ENCODE measurements at regions not wholly inside any gene's neighbourhood (a gene's known extent, or its start where the extent isn't known, plus 50 kb on each side); places are given as distances from the start of the nearest gene placed in this dataset.

DNA sequence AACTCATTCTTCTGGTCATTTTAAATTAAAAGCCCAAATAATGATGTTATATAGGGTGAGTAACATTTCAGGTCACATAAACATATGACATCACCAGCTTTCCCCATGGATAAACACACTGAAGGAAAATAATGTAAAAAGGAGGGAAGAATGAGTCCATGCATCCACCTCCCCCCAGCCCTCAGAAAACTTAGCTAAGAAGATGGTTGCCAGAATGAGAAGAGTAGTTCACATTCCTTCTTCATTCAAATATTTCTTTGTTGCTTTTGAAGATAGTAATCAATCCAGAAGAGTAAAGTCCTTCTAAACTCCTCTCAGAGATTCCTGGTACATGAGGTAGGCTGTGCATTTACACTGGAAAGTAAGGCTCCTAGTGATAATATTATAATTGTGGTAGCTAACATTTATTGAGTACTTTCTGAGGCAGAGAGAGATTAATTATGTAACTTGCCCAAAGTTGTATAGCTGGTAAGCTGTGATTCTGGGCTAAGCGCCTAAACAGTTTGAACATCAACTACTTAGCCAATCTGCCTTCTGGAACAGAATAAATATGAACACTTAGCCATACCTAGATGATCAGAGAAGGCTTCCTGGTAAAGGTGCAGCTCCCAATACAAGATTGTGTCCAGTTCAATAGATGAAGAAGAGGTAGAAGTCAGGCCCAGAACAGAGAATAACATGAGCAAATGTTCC, 256.7 kb upstream of the FN1 start:
- TF ChIP-seq, protein P1, sequence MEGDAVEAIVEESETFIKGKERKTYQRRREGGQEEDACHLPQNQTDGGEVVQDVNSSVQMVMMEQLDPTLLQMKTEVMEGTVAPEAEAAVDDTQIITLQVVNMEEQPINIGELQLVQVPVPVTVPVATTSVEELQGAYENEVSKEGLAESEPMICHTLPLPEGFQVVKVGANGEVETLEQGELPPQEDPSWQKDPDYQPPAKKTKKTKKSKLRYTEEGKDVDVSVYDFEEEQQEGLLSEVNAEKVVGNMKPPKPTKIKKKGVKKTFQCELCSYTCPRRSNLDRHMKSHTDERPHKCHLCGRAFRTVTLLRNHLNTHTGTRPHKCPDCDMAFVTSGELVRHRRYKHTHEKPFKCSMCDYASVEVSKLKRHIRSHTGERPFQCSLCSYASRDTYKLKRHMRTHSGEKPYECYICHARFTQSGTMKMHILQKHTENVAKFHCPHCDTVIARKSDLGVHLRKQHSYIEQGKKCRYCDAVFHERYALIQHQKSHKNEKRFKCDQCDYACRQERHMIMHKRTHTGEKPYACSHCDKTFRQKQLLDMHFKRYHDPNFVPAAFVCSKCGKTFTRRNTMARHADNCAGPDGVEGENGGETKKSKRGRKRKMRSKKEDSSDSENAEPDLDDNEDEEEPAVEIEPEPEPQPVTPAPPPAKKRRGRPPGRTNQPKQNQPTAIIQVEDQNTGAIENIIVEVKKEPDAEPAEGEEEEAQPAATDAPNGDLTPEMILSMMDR (IDR thresholded peaks at IDR 0.05) = no peak
- no peak for TF ChIP-seq POLR2A (IDR thresholded peaks at IDR 0.05)

All from right lobe of liver (tissue), 4 donors.